WERI-Rb-1 (cell line): ENCODE measurements at regions not wholly inside any gene's neighbourhood (a gene's known extent, or its start where the extent isn't known, plus 50 kb on each side); places are given as distances from the start of the nearest gene placed in this dataset.

Experiments
- DNase-seq: peaks from one replicate; pipeline ENCODE4 v3.0.0-alpha.2; 2020
- H3K27ac ChIP-seq: fragments of 250-450 bp; sonication (Bioruptor Pico); 2 replicates; pipeline ENCODE4 v1.5.1; 2020; ENCODE audit warnings: mild to moderate bottlenecking, moderate library complexity
- H3K27me3 ChIP-seq: fragments of 250-450 bp; sonication (Bioruptor Pico); 2 replicates; pipeline ENCODE4 v1.5.1; 2021; ENCODE audit warnings: mild to moderate bottlenecking, low read depth, moderate library complexity; ENCODE audit not compliant: insufficient read depth, severe bottlenecking
- H3K36me3 ChIP-seq: fragments of 250-450 bp; sonication (Bioruptor Pico); 2 replicates; pipeline ENCODE4 v1.5.1; 2020; ENCODE audit warnings: mild to moderate bottlenecking, moderate library complexity
- H3K4me3 ChIP-seq: 2 replicates; pipeline ENCODE4 v1.5.1; 2011; ENCODE audit warnings: low read depth, mild to moderate bottlenecking, control low read depth, low read length
- H3K9me3 ChIP-seq: fragments of 250-450 bp; sonication (Bioruptor Pico); 2 replicates; pipeline ENCODE4 v1.5.1; 2021; ENCODE audit warnings: mild to moderate bottlenecking, moderate library complexity; ENCODE audit not compliant: severe bottlenecking
- CTCF ChIP-seq: IDR thresholded peaks from 2 replicates; pipeline ENCODE4 v1.5.1; 2011; ENCODE audit warnings: low read depth, mild to moderate bottlenecking, control low read depth, inconsistent platforms, low read length

GRCh38 chr18:78622907-78623541, 356.6 kb upstream of the SALL3 start:
- H3K27ac ChIP-seq, result no peak overlapping the region
- no peaks in the 10 kb centered on the region for H3K27me3 ChIP-seq
- no peak for TF ChIP-seq CTCF
- no peaks in the 10 kb centered on the region for H3K36me3 ChIP-seq
- H3K4me3 ChIP-seq, result no peak overlapping the region
- H3K9me3 ChIP-seq, result no peaks in the 10 kb centered on the region
- DNase-seq, result no peak

DNA sequence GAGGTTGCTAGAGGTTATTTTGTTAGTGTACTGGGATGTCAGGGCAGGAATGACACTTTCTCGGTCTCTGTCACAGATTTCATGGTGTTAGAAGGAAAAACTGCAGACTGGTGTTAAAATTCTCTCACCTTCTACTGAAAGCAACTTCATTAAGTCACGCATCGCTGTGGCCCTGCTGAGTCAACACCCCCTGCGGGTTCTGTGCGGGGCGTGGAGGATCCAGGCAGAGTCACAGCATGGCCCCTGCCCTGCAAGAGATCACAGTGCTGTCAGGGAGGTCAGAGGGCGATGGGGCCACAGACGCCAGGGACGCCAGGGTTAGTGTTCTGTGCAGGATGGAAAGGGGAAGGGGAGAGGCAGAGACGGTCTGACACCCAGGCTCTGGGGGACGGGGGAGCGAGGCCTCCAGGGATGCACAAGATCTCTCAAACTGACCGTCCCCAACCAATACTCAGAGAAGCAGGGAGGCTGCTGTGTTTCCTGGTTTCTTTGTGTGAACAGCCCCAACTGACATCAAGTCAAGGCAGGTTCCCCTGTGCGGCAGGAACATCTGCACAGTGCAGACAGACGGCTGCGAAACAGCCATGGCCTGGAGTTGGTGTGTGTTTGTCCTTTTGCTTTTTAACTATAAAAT, 354.9 kb upstream of the SALL3 start:
- peaks cover 4% of the 10 kb centered on the region for H3K9me3 ChIP-seq
- no peak for TF ChIP-seq CTCF
- no peak overlapping the region for H3K27ac ChIP-seq
- no peak overlapping the region for H3K4me3 ChIP-seq
- no peaks in the 10 kb centered on the region for H3K36me3 ChIP-seq
- DNase-seq, result peak; percentile 2
- H3K27me3 ChIP-seq, result no peaks in the 10 kb centered on the region

- Histone ChIP-seq H3K27ac (no peak overlapping the region), H3K36me3 (no peaks in the 10 kb centered on the region), H3K27me3 (no peaks in the 10 kb centered on the region), H3K4me3 (no peak overlapping the region), H3K9me3 (peaks cover 4% of the 10 kb centered on the region)
- no peak for DNase-seq
- TF ChIP-seq CTCF, result no peak
These were observed 353.8 kb upstream of the SALL3 start for GRCh38 chr18:78625847-78626246.

DNA sequence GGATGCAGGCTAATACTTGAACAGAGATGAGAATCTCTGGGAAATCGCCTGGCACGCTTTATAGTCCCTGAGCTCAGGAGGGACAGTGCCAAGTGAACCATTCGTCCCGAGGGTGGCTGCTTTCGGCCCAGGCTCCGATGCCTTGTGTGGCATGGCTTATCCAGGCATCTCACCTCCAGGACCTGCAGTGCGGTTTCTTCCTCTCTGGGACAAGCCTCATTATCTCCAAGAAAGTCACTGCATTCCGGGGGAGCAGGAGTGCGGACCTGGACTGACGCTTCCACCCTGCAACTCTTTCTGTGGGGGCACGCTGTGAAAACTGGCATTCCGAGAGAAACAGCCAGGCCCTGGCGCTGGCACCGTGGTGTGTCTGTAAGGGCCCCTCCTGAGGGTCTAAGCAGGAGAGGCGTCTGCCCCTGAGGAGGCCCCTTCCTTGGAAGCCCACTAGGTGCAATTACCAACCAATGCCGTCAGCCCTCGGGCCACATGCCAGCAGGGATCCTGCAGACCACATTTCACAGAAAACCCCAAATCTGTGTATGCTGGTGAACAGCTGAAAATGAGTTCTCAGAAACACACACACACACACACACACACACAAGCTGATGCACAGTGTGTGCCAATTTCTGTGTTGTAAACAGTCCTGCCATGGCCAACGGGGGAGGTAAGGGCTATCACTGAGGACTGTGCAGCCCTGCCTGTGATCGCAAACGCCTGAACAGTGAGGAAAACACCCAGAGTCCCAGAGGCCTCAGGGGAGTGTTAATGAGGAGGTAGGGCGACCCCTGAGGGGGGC, 351.9 kb upstream of the SALL3 start:
- Histone ChIP-seq H3K9me3 (peaks cover 4% of the 10 kb centered on the region), H3K27me3 (no peaks in the 10 kb centered on the region), H3K4me3 (no peak overlapping the region), H3K36me3 (no peaks in the 10 kb centered on the region), H3K27ac (no peak overlapping the region)
- no peak for TF ChIP-seq CTCF
- peak; percentile 5 for DNase-seq

DNA sequence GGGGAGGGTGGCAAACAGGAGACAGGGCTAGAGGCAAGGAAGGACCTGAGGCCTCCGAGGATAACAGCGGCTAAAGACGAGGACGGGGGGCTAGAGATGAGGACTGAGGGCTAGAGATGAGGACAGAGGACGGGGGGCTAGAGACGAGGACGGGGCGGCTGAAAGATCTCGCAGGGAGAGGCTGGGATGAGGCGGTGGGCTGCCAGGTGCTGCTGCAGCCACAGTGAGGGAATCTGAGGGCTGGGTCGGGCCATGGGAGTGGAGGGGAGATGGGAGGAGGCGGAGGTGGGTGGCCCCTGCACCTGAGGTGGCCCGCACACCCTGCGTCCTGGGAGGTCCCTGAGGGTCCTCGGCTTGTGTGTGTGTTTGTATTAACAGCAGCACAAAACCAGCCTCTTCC, 350.2 kb upstream of the SALL3 start:
- no peaks in the 10 kb centered on the region for H3K27me3 ChIP-seq
- H3K4me3 ChIP-seq, result no peak overlapping the region
- peaks cover 4% of the 10 kb centered on the region for H3K9me3 ChIP-seq
- no peak overlapping the region for H3K27ac ChIP-seq
- no peak for TF ChIP-seq CTCF
- no peaks in the 10 kb centered on the region for H3K36me3 ChIP-seq
- peak; percentile 3 for DNase-seq
